NCI-H446 (cell line): ENCODE measurements at regions not wholly inside any gene's neighbourhood (a gene's known extent, or its start where the extent isn't known, plus 50 kb on each side); places are given as distances from the start of the nearest gene placed in this dataset.

Experiments used
- DNase-seq, 2 experiments: peaks; one replicate each; lab custom pipeline; 2025; lab: John Stamatoyannopoulos, UW

DNA sequence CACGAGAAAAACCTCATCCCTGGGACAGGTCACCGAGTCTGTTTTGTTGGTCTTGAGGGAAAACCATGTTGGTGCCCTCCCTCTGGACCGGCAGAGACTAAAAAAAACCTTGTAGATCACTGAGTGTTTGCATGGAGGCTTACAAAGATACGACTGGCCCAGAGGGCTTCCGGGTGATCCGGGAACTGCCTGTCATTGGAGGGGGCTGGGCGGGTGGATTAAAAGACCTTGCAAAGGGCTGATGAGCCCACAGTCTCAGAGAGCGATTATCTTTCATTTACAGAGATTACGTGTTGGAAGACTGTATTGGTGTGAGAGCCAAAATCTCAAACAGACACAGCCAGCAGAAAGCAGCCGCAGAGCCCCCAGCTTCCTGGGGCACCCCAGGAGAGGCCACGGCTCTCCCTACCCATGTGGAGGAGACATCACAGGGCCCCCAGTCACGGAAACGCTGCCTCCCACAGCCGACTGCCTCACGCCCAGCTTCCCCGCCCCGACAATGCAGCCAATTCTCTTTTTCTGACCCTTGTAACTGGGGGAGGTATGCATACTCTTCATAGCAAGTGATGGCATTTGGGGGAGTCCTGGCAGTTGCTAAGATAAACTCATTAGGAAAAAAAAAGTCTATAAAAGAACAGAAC is 426.4 kb downstream of the CTTN start:
- no peak for DNase-seq

DNA sequence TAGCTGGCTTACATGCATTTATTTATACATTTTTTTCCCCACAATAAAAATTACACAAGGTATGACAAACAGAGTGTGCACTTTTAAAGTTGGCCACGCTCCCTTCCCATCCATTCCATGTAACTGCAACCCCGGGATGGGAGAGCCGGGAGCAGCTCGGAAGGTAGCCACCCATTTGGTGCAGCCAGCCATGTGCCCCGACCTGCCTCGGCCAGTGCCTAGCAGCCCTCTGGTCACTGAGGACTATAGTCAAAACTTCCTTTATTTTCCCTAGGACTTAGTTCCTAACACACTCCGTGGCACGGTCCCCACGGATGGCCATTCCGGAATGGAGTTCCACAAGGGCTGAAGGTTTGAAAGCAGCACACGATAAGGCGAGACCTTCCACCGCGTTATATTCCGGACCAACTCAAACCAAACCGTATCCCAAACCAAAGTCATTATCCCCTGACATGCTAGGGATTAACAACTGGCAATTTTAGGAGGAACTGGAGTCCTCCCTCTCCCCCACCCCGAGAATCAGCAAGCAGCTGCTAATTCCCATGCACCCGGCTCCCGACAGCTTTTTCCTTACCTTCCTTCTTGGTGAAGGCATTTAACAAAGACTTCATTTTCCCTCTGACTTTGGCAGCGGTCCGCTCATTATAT is 426.4 kb downstream of the SHANK2 start:
- DNase-seq: no peak

DNA sequence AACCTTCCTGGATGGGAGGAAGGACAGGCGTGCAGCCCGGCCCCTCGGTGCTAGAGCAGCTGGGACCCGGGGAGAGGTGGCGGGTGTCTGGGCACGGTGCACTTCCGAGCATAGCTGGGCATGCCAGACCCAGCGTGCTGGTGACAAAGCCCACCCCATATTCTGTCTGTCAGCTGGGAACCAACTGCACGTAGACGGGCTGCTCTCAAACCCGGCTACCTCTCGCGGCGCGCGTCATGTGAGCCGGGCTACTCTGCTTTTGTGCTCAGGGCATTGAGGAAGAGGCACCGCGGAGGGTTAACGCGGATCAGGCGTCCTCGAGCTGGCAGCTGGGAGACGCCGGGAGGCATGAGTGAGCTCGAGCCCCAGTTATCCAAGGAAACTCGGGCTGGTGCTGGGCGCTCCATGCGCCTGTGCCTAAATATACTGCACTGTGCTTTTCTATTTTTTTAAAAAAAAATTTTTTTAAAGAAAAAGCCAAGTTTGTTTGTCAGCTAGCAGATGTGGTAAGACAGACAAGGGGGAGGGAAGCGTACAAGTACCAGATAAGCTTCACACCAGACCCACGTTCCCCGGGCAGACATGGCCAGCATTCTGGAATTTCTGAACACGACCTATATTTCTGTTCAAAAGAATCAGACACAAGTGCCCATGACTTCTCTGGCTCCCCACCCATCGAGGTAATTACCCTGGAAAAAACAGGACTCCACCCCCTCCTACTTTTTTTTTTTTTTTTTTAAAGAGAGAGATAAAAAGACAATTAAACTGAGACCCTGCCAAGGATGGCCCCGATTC is 425.6 kb downstream of the SHANK2 start:
- peak in 1 of 2 experiments; percentile 17 for DNase-seq

DNA sequence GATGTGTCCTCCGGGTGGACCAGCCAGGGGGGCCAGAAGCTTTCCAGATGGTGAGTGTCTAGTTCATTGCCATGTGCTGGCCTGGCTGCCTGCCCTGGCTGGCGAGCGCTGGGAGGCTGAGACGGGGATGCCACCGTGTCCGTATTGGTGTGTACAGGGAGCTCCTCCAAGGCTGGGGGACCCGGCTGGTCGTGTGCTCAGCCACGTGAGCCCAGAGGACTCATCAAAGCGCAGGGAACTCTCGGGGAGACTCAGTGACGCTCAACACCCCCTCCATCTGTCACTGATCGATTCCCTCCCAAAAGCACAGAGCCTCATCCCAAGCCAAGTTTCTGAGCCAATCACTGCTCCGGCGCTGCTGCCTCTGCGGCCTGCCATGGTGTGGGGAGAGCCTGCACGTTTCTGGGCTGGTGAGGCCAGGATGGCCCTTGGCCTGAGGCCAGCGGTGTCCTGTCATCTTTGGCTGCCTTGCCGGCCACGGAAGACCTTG is 423.7 kb downstream of the SHANK2 start:
- peak in 1 of 2 experiments; percentile 49 for DNase-seq

DNA sequence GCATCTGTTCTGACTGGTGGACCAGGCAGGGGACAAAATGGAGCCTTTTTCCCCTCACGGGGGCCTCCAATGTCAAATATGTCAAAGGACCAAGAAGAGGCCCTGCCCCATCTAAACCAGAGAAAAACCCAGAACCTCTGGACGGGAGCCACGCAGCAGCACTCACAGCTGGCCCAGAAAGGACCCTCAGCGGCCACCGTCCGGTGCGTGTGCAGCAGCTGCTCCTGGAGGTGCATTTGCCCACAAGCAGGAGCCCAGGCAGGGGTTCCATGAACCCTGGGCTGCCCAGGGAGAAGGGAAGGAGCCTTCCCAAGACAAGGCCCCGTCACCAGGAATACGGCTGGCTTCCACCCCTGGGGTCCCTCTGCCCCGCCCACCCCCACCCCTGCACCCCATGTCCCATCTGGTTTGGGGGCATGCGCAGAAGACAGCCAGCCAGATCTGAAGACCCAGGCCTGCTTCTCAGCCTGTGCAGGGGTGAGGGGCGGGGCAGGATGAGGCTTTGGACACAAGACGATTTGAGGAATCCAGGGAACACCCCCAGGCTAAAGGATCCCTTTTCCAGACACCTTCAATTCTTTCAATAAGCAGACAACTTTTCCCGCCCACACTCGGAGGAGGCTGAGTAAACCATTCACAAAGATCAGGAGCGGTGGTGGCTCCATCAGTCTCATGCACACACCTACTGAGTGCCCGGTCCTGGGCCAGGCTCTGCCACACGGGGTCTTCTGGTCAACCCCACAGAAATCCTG is 423.1 kb downstream of the SHANK2 start:
- no peak for DNase-seq

DNA sequence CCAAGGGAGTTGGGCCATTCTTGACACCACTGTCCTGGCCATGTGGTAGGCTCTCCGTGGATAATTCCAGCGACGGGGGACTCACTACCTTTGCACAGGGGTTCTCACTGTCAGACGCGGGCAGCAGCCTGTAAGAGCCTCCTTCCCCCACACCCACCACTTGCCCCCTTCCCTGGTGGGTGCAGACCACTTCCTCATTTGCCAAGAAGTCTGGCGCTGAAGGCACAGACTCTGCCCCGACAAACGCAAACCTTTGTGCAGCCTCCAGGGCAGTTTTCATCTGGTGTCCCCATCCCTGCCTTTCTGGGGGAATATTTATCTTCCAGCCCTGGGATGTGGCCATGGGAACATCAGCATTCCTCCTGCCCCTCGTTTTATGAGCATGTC is 422.5 kb downstream of the SHANK2 start:
- DNase-seq: no peak

DNA sequence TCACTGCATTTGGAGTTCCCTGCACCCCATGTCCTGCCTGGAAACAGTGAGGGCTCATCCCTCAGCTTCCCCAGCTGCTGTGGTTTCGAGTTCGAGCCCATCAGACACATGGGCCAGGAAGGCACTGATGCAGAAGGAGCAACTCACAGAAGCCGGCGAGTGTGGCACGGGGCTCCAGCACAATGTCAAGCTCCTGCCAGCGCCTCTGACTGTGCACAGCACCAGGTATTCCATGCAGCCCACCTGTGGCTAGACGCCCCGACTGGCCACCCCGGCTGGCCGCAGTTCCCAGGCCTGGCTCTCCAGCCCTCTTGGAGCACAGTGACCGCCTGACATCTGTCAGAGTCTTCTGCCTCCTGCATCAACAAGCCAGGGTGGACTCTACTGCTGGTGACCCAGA is 419.4 kb downstream of the SHANK2 start:
- no peak for DNase-seq

DNA sequence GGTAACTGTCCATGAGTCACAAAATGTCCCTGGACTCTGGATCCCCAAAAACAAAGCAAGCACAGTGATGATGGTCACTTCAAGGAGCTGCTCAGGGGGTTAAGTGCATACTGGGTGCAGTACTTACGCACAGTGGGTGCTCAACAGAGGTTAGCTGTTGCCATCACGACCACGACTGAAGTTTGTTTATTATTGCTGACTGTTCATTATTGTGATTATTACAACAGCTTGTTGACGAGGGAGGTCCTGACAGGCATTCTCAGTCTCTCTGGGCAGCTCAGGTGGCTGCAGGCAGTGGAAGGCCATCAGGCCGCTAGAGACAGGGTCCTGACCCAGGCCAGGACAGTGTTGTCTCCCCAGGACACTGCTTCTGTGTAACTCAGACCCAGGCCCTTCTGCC is 418.8 kb downstream of the SHANK2 start:
- DNase-seq: no peak

DNA sequence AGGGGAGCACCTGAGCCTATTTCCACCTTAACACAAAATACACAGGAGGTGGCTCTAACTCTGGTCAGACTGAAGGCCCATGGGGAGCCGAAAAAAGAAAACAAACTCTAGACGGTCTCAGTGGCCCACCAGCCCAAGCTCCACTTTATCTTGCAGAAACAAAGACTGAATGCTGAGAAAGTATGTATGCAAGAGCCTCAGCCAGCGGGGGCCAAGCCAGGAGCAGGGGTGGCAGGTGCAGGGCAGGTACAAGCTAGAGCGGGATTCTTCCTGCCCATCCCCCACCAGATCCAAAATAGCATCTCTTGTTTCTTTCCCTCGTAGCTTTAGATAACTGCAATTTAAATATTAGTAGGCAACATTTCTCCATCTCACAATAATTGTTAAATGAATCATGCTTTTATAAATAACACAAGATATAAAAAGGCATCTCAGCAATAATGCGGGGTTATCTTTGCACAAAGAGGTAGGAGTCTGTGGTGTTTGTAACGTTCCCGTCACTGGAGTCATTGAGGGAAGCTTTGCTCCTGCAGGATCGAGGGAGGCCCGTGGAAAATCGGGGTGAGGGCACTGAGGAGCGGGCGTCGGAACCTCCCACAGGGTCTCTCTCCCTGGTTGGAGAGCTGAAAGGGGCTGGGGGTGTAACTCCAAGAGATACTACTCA is 418.0 kb downstream of the SHANK2 start:
- DNase-seq: no peak

DNA sequence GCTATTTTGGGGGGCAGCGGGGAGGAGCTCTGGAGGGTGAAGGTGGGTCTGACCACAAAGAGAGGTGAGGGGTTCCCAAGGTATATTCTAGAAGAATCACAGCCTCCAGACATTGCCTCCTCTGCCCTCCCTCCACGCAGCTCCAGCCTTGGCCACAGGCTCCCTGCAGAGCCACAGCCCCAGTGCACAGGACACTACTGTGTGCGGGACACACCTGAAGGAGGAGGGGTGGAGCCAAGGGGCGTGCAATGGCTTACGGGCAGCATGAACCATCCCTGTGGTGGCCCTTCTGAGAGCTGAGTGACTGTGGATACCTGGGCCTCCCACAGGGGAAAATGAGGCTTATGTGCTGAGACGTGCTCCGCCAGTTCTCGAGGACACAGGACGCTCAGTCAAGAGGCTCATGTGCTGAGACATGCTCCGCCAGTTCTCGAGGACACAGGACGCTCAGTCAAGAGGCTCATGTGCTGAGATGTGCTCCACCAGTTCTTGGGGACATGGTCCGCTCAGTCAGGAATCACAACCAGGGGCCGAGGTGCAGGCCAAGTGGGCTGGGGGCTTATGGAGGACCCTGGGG is 417.3 kb downstream of the SHANK2 start:
- no peak for DNase-seq

DNA sequence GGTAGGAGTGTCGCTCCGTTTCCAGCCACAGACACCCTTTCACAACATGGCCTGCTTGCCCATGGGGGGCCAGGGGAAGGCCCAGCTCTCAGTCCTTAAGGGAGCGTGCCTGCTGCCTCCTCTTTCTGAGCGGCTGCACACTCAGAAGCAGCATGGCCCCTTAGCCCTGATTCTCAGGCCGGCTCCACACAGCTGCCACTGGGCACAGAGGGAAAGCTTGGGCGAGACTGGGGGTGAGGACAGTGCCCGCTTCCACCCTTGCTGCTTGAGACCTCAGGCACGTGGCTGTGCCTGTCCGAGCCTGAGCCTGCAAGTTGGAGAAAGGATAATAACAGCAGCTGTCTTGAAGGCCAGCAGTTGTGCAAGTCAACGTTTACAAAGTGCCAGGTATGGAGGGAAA is 416.3 kb downstream of the SHANK2 start:
- no peak for DNase-seq

DNA sequence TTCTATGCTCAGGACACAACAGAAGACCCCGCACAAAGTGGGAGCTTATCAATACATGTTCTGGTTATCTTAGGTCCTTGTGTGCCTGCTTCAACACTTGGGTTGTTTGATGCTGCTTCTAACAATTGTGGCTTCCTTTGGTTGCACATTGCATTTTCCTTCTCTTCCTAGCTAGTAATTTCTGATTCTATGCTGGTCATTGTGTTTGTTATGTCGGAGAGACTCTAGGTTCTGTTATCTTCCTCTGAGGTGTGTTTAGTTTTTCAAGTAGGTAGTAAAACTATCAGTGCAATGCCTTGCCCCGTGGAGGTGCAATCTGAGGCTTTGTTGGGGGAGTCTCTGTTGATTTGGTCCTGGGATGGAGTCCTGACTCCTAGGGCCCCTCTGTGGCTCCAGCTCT is 414.2 kb downstream of the SHANK2 start:
- no peak for DNase-seq

DNA sequence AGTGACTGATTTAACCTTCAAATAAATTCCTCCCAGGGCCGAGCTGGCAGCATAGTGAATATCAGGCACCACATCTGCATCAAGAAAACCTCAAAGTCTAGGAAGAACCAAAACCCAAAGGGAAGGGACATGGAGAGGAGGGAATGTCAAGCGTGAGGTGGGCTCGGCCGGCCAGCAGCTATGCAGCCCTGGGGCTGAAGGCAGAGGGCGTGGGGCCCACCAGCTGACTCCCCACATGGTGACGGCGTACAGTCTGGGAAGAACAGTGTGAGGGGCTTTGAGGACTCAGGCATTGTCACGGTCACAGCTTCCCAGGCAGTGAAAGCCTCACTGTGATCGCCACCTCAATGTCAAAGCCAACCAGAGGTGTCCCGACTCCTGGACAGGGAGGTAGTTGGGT is 412.5 kb downstream of the SHANK2 start:
- DNase-seq: no peak

DNA sequence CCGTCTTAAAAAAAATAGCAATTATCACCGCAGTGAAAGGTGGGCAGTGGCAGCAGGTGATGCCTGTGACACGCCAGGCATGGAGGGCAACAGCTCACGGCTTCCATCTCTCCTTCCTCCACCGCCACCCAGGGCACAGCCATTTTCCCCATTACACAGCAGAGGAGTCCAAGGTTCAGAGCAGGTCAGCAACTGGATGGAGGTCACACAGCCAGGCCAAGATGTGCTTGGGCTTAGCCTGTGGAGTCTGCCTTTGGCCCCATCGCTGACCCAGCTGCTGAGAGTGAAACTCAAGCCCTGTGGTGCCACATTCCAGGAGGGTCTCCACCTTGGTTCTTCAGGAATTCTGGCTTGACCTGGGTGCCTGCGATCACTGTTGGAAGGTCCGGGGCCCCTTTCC is 411.1 kb downstream of the SHANK2 start:
- DNase-seq: no peak

DNA sequence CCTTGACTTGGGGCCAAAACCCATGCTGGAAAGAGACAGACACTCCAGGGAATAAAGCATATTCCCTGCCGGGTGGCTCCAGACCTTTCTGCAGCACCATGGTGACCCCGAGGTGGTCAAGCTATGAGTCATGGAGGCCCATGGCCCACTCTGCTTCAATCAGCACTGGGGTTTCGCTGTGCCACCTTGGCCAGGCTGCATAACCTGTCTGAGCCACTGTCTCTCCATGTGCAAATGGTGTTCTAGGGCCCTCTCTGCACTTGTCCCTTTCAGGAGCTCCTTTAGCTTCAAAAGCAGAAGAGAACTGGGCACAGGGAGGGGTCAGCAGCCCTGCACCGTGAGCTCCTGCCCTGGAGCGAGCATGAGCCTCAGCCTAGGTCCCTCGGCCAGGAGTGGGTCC is 410.1 kb downstream of the SHANK2 start:
- DNase-seq: no peak

DNA sequence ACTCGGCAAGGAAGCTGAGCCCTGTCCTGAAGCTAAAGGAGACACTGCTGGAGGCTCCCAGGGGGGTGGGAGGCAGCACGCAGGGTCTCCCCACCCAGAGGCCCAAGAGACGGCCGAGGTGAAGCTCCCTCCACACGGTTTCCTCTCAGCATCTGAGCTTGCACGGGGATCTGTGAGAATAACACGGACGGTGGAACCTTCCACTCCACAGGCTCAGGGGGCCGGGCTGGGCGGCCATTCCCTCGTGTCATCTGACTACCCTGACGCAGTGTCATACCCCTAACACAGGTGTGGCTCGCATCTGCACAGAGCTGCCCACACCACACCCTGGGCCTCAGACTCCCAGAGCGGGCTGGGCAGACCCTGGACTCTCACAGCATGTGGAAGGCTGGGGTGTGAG is 409.7 kb downstream of the SHANK2 start:
- DNase-seq: no peak

DNA sequence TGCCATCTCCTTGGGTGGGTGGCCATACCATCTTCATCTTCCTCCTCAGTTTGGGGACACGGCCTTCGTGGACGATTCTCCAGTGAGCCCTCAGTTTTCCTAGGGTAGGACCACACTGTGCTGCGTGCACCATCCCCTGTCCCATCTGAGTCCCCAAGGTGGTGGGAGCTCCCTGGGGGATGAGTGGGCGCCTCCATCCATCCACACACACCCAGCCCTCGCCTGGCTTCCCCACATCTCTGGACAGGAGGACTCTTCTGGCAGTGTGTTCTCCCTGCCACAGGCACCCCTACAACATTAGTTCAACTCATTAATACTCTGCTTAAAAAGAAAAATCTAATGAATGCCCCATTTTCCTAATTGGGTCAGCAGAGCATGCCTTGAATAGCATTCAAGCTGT is 408.5 kb downstream of the SHANK2 start:
- no peak for DNase-seq

DNA sequence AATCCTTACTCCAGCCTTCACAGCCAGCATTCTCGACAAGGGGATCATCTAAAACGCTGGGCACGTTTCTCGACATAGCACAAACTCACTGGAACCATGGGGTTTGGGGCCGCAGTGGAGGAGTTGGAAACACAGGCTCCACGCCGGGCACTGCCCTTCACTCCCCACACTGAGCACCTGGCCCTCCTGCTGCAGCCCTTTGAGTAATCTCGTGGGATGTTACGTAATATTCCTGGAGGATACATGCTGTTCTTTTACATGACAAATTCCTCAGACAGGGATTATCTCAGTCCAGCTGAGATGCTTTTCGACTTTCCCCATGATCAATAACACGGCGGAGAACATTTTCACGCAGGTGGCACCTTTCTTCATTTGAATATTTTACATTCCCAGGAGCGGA is 408.0 kb downstream of the SHANK2 start:
- no peak for DNase-seq

DNA sequence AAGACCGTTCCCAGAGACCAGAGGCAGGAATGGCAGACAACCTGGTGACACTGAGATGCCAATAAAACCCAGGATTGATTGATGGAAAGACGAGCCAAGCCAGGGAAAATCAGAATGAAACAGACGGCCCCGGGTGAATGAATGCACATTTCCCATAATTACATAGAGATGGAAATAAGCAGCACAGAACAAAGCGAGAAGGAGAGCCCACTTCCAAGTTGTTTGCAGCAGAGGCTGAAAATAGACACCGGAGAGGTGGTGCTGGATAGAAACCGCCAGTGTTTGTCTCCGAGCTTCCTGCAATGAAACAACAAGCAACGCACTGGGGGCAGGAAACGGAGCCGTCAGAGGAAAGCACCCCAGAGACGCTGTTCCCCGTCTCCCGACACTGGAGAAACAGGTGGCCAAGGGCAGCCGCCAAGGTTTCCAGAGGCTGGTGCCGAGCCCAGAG is 406.8 kb downstream of the SHANK2 start:
- DNase-seq: no peak

DNA sequence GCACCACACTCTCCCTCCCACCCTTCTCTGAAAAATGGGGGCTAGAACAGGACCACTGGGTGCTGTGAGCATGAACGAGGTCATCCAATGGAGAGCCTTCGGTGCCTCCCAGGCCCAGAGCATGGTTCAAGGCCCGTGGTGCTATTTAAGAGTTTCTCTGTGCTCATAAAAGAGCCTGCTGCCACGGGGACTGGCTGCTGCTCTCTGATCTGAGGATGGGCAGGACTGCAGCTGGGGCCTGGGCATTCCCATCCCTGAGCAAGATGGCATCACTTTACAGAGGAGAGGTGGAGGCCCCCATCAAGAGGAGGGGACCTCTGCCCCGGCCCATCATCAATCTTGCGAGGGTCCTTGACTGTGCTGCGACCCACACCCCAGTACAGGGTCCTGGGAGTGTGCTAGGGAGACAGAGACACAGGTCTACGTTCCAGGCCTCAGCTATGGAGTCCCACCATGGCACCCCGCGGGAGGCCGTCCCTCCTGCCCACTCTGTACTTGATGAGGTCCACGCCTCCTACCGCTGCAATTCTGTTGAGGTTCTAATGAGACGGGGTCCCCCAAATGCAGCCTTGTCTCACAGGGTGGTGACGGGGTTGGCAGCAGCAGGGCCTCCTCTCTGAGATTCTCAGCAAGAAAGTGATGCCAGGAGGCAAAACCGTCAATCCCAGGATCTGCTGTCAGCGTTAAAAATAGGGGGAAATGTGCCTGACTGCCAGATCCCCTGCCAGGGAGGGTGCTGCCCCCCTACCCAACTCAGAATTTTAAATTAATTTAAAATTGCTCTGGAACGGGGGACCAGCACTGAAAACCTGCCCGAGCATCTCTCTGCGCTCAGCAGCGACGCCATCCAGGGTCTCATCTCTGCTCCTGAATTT is 405.4 kb downstream of the SHANK2 start:
- no peak for DNase-seq
